SK-N-MC (cell line): ENCODE measurements at regions not wholly inside any gene's neighbourhood (a gene's known extent, or its start where the extent isn't known, plus 50 kb on each side); places are given as distances from the start of the nearest gene placed in this dataset.

Experiments
- DNase-seq: peaks from one replicate; pipeline ENCODE4 v3.0.0-alpha.2; 2011; ENCODE audit warnings: low read depth, low spot score
- H3K27ac ChIP-seq: fragments of 200-600 bp; sonication (generic); 2 replicates; pipeline ENCODE4 v1.5.1; 2016; ENCODE audit warnings: mixed run types
- H3K36me3 ChIP-seq: fragments of 200-600 bp; sonication (generic); 2 replicates; pipeline ENCODE4 v1.6.1; 2017; ENCODE audit warnings: antibody characterized with exemption, low read length, mixed read lengths; ENCODE audit not compliant: insufficient read depth
- H3K4me3 ChIP-seq: fragments of 200-600 bp; sonication (generic); 2 replicates; pipeline ENCODE4 v1.5.1; 2016
- H3K9ac ChIP-seq: fragments of 200-600 bp; sonication (generic); 2 replicates; pipeline ENCODE4 v1.8.0; 2017; ENCODE audit warnings: mixed run types, mixed read lengths; ENCODE audit not compliant: insufficient read length
- H3K9me3 ChIP-seq: fragments of 200-600 bp; sonication (generic); 2 replicates; pipeline ENCODE4 v1.6.1; 2017; ENCODE audit warnings: low read depth, mild to moderate bottlenecking, antibody characterized with exemption, low read length, moderate library complexity, mixed read lengths
- EZH2 ChIP-seq: fragments of 200-600 bp; sonication (generic); IDR thresholded peaks from one replicate; pipeline ENCODE4 v1.6.1; 2017; ENCODE audit warnings: antibody characterized with exemption
- FOXP2 ChIP-seq: optimal IDR thresholded peaks from 2 replicates; pipeline ENCODE3; 2011; ENCODE audit warnings: mild to moderate bottlenecking, moderate library complexity; ENCODE audit not compliant: insufficient read depth; ENCODE audit errors: extremely low read length, control extremely low read depth
- POLR2AphosphoS5 ChIP-seq: IDR thresholded peaks from 2 replicates; pipeline ENCODE4 v1.6.1; 2012; ENCODE audit warnings: mild to moderate bottlenecking, low read depth, low read length, borderline replicate concordance

- Histone ChIP-seq H3K27ac (no peak overlapping the region), H3K36me3 (no peaks in the 10 kb centered on the region), H3K9me3 (no peaks in the 10 kb centered on the region), H3K9ac (no peak overlapping the region), H3K4me3 (no peak overlapping the region)
- TF ChIP-seq FOXP2 (no peak), EZH2 (no peak), POLR2AphosphoS5 (no peak)
- DNase-seq: no peak
These were observed 202.9 kb upstream of the CADM2 start for GRCh38 chr3:84755860-84756259.

- DNase-seq: no peak
- Histone ChIP-seq H3K9me3 (no peaks in the 10 kb centered on the region), H3K36me3 (no peaks in the 10 kb centered on the region), H3K9ac (no peak overlapping the region), H3K27ac (no peak overlapping the region), H3K4me3 (no peak overlapping the region)
- TF ChIP-seq EZH2 (no peak), POLR2AphosphoS5 (no peak), FOXP2 (no peak)
These were observed 199.4 kb upstream of the CADM2 start for GRCh38 chr3:84759361-84759760.

GRCh38 chr3:84772841-84773240, 185.9 kb upstream of the CADM2 start:
- DNase-seq: no peak
- H3K9ac ChIP-seq: no peak overlapping the region
- no peaks in the 10 kb centered on the region; the same call in 1 of the 2 replicates for H3K9me3 ChIP-seq
- no peaks in the 10 kb centered on the region for H3K36me3 ChIP-seq
- H3K27ac ChIP-seq: no peak overlapping the region
- H3K4me3 ChIP-seq: no peak overlapping the region
- TF ChIP-seq EZH2 (no peak), POLR2AphosphoS5 (no peak), FOXP2 (no peak)

GRCh38 chr3:84783281-84783680, 175.5 kb upstream of the CADM2 start:
- TF ChIP-seq FOXP2 (no peak), EZH2 (no peak), POLR2AphosphoS5 (no peak)
- DNase-seq: no peak
- Histone ChIP-seq H3K36me3 (no peaks in the 10 kb centered on the region), H3K27ac (no peak overlapping the region), H3K4me3 (no peak overlapping the region), H3K9me3 (no peaks in the 10 kb centered on the region), H3K9ac (no peak overlapping the region)

GRCh38 chr3:84789961-84790360, 168.8 kb upstream of the CADM2 start:
- no peak for DNase-seq
- Histone ChIP-seq H3K9ac (no peak overlapping the region), H3K36me3 (no peaks in the 10 kb centered on the region), H3K9me3 (no peaks in the 10 kb centered on the region), H3K4me3 (no peak overlapping the region), H3K27ac (no peak overlapping the region)
- no peak for TF ChIP-seq FOXP2
- TF ChIP-seq POLR2AphosphoS5: no peak
- TF ChIP-seq EZH2: no peak

GRCh38 chr3:84806958-84807357, 151.8 kb upstream of the CADM2 start:
- no peaks in the 10 kb centered on the region for H3K36me3 ChIP-seq
- TF ChIP-seq POLR2AphosphoS5 (no peak), FOXP2 (no peak), EZH2 (no peak)
- no peak for DNase-seq
- no peak overlapping the region for H3K4me3 ChIP-seq
- H3K9me3 ChIP-seq: no peaks in the 10 kb centered on the region
- no peak overlapping the region for H3K27ac ChIP-seq
- H3K9ac ChIP-seq: no peak overlapping the region

- no peak for DNase-seq
- no peaks in the 10 kb centered on the region for H3K9me3 ChIP-seq
- H3K9ac ChIP-seq: no peak overlapping the region
- no peak for TF ChIP-seq POLR2AphosphoS5
- TF ChIP-seq FOXP2: no peak
- TF ChIP-seq EZH2: no peak
- H3K4me3 ChIP-seq: no peak overlapping the region
- H3K27ac ChIP-seq: no peak overlapping the region
- no peaks in the 10 kb centered on the region for H3K36me3 ChIP-seq
These were observed 138.7 kb upstream of the CADM2 start for GRCh38 chr3:84820126-84820525.

GRCh38 chr3:84820906-84821305, 137.9 kb upstream of the CADM2 start:
- H3K27ac ChIP-seq: no peak overlapping the region
- no peak for TF ChIP-seq EZH2
- TF ChIP-seq FOXP2: no peak
- no peak for TF ChIP-seq POLR2AphosphoS5
- no peak overlapping the region for H3K4me3 ChIP-seq
- no peak overlapping the region for H3K9ac ChIP-seq
- no peaks in the 10 kb centered on the region for H3K9me3 ChIP-seq
- no peaks in the 10 kb centered on the region for H3K36me3 ChIP-seq
- no peak for DNase-seq

- H3K9me3 ChIP-seq: no peaks in the 10 kb centered on the region
- H3K4me3 ChIP-seq: no peak overlapping the region
- H3K36me3 ChIP-seq: no peaks in the 10 kb centered on the region
- no peak overlapping the region for H3K27ac ChIP-seq
- H3K9ac ChIP-seq: no peak overlapping the region
- no peak for DNase-seq
- TF ChIP-seq EZH2 (no peak), POLR2AphosphoS5 (no peak), FOXP2 (no peak)
These were observed 133.0 kb upstream of the CADM2 start for GRCh38 chr3:84825817-84826216.
